GM08714 (cell line): ENCODE measurements at regions not wholly inside any gene's neighbourhood (a gene's known extent, or its start where the extent isn't known, plus 50 kb on each side); places are given as distances from the start of the nearest gene placed in this dataset.
"Not testable (repeated sequence)": the region's sequence is repeated elsewhere in the genome, so short reads cannot be mapped to it uniquely, and the experiment has no call there.

Source experiments
- H3K4me3 ChIP-seq: fragments of 200-500 bp; sonication (Bioruptor generic); 2 replicates; pipeline ENCODE4 v1.5.1; 2014; ENCODE audit warnings: mild to moderate bottlenecking, low read length, inconsistent platforms
- ZNF274 ChIP-seq: IDR thresholded peaks from 2 replicates; pipeline ENCODE4 v1.6.1; 2012; ENCODE audit warnings: mild to moderate bottlenecking, low read depth, low read length

DNA sequence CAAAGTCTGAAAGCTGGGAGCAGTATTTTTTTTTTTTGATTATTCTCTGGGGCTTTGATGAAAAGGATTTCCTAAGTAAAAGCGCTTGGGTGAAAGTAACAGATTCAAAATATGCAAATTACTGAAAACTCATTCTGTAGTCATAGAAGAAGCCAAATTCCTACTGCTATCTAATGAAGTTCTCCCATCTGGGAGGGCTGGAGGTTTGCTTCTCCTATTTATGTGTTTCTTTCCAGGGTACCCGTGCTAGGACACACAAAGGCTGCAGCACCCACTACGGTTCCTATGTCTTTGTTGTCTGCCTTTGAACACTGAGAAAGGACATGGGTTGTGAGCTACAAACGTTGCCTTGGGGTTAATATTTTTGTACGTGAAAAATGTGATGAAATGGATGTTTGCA, 324.7 kb upstream of the KAZN start:
- no peak overlapping the region for H3K4me3 ChIP-seq
- TF ChIP-seq ZNF274, result no peak

GRCh38 chr1:14279891-14280290, 318.6 kb upstream of the KAZN start:
- H3K4me3 ChIP-seq, result not testable (repeated sequence)

DNA sequence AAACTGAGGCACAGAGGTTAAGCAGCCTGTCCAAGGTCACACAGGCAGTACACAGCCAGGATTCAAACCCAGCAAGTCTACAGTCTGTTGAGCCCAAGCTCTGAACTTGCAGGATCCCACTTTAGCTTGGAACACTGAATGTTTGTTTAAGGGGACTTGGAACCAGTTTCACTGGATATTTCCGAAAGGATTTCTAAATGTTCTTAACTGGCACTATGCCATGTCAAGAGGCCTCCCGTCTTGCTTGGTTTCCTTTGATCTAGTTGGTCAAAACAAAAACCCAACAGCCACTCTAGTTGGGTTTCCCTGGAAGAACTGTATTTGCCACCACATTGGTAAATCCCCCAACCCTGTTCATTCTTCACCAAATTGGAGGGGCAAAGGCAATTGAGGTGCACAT, 317.6 kb upstream of the KAZN start:
- H3K4me3 ChIP-seq, result no peak overlapping the region
- no peak for TF ChIP-seq ZNF274

DNA sequence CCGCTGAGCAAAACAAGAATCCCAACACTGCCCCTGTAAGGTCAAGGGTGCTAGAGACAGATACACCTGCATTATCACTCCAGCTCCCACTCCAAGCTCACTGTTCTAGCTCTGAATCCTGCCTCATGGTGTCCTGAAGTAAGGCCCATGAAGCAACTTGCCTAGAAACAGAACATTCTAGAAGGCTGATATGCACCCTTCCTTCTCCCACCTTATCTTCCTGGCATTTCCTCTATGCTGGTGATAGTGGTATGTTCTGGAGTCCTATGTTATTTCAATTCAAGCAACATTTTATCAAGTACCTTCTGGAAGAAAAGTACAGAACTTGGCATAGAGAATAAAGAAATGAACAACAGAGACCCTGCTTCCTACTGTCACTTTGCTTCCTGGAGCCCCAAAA, 317.1 kb upstream of the KAZN start:
- TF ChIP-seq ZNF274, result no peak
- H3K4me3 ChIP-seq, result no peak overlapping the region

DNA sequence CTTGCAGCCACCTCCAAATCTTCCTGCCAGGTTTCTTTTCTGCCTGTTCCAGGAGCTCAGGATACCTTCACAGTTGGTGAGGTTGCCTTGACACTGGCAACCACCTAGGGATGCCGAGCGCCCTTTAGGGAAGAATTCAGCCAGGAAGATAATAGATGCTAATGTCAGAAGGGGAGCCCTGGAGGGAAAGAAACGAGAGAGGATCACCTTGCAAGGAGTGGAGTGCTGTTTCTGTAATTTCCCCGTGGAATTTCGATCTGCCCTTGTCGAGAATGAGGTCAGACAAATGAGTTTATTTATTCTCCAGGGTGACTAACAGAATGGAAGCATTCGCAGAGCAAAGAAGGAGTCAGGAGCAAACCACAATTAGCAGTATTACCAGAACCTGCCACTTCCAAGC, 315.8 kb upstream of the KAZN start:
- no peak overlapping the region for H3K4me3 ChIP-seq
- TF ChIP-seq ZNF274, result no peak

GRCh38 chr1:14285238-14285637, 313.2 kb upstream of the KAZN start:
- no peak overlapping the region for H3K4me3 ChIP-seq
- TF ChIP-seq ZNF274, result no peak

DNA sequence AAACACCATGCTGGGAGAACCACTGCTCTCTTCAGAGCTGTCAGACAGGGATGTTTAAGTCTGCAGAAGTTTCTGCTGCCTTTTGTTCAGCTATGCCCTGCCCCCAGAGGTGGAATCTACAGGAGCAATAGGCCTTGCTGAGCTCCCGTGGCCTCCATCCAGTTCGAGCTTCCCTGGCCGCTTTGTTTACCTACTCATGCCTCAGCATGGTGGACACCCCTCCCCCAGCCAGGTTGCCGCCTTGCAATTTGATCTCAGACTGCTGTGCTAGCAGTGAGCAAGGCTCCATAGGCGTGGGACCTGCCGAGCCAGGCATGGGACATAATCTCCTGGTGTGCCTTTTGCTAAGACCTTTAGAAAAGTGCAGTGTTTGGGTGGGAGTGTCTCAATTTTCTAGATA, 307.3 kb upstream of the KAZN start:
- not testable (repeated sequence) for H3K4me3 ChIP-seq

DNA sequence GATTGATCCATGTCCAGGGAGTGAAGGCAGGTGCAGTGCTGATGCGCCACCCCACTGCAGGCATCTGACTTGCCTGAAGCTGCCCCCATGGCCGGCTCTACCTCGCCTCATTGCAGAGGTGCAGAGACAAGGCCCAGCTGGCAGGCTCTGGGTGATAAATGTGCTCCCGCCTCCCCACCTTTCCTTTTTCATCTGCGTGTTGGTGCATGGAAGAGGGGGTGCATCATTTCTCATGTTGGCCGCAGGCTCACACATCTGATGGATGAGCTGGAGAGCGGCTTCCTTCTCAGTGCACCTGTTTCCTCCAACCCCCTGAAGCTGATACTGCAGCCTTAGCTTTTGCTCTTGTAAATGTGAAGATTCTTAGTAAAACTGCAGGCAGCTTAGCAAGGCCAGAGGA, 306.0 kb upstream of the KAZN start:
- no peak overlapping the region for H3K4me3 ChIP-seq
- TF ChIP-seq ZNF274, result no peak

DNA sequence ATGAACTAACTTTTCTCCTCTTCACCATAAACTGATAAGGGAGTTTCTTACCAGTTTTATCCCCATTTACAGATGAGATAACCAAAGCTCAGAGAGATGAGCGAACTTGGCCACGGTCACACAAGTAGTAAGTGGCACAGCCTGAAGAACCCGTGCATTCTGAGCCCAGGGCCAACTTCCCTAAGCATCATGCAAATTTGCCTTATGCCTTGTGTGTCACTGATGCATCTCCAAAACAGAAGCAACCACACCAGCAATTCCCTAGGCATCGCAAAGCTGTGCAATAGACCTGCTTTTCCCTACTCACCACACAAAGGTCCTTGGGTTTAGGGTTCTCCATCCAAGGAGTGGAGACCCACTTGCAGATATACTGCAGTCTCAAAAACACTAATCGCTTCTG, 304.5 kb upstream of the KAZN start:
- TF ChIP-seq ZNF274, result no peak
- H3K4me3 ChIP-seq, result no peak overlapping the region

DNA sequence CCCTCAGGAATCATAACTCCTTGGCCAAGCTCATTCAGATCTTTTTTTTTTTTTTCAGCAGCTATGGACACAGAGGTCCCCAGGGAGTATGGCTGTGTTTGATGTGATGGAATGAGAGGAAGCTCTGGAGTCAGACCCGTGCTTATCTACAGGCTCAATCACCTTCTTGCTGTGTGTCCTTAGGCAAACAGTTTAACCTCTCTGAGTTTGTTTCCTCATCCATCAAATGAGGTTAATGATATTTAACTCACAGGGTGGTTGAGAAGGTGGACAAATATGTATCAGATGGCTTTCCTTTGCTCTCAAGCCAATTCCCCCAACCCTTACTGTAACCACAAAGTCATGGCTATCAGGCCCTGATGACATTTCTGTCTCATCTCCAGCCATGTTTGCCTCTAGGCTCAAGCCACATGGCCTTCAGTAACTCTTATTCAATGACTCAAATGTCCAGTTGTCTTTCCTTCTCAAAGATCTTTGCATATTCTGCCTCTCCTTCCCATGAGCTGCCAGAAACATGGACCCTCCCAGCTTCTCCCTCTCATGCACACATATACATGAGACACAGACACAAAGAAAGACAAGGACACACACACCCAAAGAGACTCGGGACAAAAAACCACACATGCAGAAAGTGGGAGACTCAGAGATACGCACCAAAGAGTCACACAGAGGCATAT, 303.5 kb upstream of the KAZN start:
- no peak for TF ChIP-seq ZNF274
- no peak overlapping the region for H3K4me3 ChIP-seq

DNA sequence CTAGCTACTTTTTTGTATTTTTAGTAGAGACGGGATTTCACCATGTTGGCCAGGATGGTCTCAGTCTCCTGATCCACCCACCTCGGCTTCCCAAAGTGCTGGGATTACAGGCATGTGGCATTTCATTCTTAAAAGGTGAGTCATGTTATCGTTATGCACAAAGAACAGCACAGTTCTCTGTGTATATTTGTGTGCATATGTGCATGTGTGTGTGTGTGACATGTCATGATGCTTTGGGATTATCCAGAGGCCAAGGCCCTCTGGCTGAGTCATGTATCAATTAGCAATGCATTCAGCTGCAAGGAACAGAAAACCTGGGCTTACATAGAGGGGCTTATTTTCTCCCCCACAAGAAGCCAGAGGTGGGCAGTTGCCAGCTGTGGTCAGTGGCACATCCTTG, 301.7 kb upstream of the KAZN start:
- TF ChIP-seq ZNF274, result no peak
- no peak overlapping the region for H3K4me3 ChIP-seq

DNA sequence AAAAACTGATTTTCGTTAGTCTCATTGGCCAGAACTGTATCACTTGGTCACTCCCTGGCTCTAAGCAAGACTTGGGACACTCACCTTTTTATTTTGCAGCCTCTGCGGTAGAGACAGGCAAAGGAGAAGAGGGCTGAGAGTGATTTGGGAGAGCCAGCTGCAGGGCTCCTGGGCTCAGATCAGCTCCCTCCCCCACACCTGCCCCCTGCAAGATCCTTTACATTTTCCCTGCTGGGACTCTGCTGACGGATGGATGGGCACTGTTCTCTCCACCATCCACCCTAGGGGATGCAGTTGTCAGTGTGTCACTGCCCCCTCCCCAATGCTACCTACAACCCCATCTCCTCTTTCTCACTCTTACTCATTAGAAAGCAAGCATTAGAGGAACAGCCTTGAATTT, 301.1 kb upstream of the KAZN start:
- no peak for TF ChIP-seq ZNF274
- no peak overlapping the region for H3K4me3 ChIP-seq

GRCh38 chr1:14298806-14299205, 299.7 kb upstream of the KAZN start:
- no peak overlapping the region for H3K4me3 ChIP-seq
- TF ChIP-seq ZNF274, result no peak

DNA sequence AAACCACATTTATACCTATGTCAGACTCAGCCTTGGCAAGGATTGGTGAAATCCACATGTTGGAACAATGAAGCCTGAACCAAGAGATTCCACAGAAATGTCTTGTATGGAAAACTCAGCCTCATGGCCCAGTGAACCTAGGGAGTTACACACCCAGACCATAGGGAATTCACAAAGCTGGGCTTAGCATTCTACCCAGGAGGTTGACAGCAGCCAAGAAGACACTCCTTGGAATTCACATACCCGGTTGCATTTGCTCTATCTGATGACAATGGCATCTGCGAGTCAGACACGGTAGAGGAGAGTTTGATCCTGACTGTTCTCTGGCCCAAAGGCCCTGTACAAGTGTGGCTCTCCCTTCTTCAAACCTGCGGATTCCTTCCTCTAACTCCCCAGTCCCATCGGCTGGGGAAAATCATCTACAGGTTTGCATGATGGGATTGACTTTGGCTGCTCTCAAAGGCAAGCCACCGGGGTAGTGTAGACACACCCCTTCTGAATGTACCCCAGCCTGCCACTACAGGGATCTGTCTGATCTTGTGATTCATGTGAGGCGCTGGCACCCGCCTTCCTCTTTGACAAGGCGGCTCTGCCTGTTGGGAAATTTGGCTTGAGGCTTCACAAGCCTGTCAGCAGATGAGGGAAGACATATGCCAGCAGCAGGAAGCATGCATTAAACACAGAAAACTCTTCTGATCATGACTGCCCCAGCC, 297.3 kb upstream of the KAZN start:
- no peak for TF ChIP-seq ZNF274
- no peak overlapping the region for H3K4me3 ChIP-seq

DNA sequence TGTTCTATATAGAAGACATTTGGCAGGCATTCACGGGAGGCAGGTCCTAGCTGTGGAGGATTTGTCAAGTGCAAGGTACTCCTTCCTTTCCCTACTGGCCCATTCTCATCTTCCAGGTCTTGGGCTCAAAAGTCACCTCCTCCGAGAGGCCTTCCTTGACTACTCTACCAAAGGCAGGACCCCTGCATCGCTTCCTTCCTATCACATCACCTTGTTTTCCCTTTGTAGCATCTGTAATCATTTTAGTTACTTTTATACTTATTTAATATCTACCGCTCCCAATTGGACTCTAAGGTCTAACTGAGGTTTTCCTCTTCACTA, 296.8 kb upstream of the KAZN start:
- no peak for TF ChIP-seq ZNF274
- H3K4me3 ChIP-seq, result no peak overlapping the region

GRCh38 chr1:14302025-14302424, 296.5 kb upstream of the KAZN start:
- no peak for TF ChIP-seq ZNF274

DNA sequence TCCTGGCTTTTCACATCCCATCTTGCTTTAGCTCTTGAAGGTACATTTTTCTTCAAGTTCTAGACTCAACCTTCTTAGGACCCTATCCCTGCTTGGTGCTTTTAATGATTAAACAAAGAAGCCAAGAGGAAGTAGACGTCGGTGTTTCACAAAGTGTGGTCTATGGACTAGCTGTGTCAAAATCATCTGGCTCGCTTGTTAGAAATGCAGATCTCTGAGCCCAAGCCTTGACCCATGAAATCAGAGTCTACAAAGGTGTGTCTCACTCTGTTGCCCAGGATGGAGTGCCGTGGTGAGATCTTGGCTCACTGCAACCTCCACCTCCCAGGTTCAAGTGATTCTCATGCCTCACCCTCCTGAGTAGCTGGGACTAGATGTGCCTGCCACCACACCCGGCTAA, 295.5 kb upstream of the KAZN start:
- H3K4me3 ChIP-seq, result no peak overlapping the region
- no peak for TF ChIP-seq ZNF274

More at GRCh38 chr1:14302025-14302424, 296.5 kb upstream of the KAZN start:
- no peak overlapping the region for H3K4me3 ChIP-seq
